ENCODE measurements at regions not wholly inside any gene's neighbourhood (a gene's known extent, or its start where the extent isn't known, plus 50 kb on each side); places are given as distances from the start of the nearest gene placed in this dataset.
"Not testable (repeated sequence)": the region's sequence is repeated elsewhere in the genome, so short reads cannot be mapped to it uniquely, and the experiment has no call there.

DNA sequence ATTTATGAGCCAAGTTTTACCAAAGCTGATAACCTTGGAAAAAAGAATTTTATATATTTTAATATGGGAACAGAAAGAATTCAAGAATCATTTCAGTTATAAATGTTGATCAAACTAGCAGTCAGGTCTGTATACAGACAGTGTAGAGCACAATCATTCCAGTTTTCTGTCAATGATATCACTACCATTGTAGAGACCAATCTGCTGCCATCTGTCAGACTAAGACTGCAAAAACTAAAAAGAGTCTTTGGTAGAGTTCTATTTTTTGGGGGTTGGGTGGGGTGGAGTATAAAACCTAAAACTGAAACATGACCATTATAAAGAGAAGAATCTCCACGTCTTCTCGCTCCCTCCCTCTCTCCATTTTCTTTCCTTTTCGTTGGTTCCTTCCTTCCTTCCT, 204.7 kb upstream of the UBE2E3 start:
- Histone ChIP-seq H3K27me3 (no peaks in the 10 kb centered on the region), H3K4me3 (no peak overlapping the region), H3K4me1 (ENCODE audit: low read depth) (no peaks in the 10 kb centered on the region), H3K36me3 (no peaks in the 10 kb centered on the region), H3K9me3 (ENCODE audit: low read depth) (no peaks in the 10 kb centered on the region), H3K27ac (no peak overlapping the region)
- TF ChIP-seq, protein P1, sequence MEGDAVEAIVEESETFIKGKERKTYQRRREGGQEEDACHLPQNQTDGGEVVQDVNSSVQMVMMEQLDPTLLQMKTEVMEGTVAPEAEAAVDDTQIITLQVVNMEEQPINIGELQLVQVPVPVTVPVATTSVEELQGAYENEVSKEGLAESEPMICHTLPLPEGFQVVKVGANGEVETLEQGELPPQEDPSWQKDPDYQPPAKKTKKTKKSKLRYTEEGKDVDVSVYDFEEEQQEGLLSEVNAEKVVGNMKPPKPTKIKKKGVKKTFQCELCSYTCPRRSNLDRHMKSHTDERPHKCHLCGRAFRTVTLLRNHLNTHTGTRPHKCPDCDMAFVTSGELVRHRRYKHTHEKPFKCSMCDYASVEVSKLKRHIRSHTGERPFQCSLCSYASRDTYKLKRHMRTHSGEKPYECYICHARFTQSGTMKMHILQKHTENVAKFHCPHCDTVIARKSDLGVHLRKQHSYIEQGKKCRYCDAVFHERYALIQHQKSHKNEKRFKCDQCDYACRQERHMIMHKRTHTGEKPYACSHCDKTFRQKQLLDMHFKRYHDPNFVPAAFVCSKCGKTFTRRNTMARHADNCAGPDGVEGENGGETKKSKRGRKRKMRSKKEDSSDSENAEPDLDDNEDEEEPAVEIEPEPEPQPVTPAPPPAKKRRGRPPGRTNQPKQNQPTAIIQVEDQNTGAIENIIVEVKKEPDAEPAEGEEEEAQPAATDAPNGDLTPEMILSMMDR (IDR thresholded peaks at IDR 0.05; ENCODE audit: low read depth, low read length), result no peak
- no peak for DNase-seq (ENCODE audit: low read depth in 1 of 2, low spot score in 1 of 2)

DNA sequence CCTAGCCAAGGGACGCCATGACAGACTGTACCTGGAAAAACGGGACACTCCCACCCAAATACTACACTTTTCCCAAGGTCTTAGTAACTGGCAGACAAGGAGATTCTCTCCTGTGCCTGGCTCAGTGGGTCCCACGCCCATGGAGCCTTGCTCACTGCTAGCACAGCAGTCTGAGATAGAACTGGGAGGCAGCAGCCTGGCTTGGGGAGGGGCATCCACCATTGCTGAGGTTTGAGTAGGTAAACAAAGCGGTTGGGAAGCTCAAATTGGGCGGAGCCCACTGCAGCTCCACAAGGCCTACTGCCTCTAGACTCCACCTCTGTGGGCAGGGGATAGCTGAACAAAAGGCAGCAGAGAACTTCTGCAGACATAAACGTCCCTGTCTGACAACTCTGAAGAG, 215.1 kb upstream of the UBE2E3 start:
- H3K36me3 ChIP-seq; H3K9me3 ChIP-seq (ENCODE audit: low read depth); H3K4me1 ChIP-seq (ENCODE audit: low read depth); DNase-seq (ENCODE audit: low read depth in 1 of 2, low spot score in 1 of 2); H3K27me3 ChIP-seq; H3K27ac ChIP-seq; H3K4me3 ChIP-seq: not testable (repeated sequence)

DNA sequence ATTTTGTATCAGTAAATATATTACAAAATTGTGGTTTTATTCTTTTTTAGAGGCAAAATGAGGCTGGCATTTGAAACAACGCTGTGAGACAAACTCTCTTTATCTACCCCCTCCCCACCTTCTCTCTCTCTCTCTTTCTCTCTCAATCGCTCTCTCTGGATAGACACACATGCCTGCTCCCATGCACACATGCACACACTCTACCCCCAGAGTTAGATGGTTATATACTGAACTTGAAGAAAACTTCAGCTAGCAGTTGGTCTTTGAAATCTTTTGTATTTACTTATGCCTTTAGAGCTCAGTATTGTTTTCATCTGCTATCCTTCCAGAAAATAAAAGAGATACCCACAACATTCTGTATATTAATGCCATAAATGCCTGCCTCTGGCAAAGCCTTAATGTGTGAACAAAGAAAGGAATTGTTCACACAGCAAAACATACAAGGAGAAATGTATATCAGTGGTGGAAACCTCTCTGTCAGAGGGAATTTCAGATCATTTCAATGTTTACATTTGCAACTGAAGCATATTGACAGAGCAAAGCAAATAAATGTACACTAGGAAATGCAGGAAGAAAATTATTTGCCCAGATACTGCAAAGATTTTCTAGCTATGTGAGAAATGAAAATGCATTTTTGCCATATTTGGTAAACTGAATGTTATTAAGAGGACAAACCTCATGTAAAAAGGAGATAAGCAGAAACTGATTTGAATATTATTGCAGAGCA, 217.0 kb upstream of the UBE2E3 start:
- Histone ChIP-seq H3K27me3 (no peaks in the 10 kb centered on the region), H3K27ac (no peak overlapping the region), H3K4me1 (ENCODE audit: low read depth) (no peaks in the 10 kb centered on the region), H3K9me3 (ENCODE audit: low read depth) (no peaks in the 10 kb centered on the region), H3K36me3 (no peaks in the 10 kb centered on the region), H3K4me3 (no peak overlapping the region)
- TF ChIP-seq, protein P1 (IDR thresholded peaks at IDR 0.05; ENCODE audit: low read depth, low read length), result no peak
- no peak for DNase-seq (ENCODE audit: low read depth in 1 of 2, low spot score in 1 of 2)

DNA sequence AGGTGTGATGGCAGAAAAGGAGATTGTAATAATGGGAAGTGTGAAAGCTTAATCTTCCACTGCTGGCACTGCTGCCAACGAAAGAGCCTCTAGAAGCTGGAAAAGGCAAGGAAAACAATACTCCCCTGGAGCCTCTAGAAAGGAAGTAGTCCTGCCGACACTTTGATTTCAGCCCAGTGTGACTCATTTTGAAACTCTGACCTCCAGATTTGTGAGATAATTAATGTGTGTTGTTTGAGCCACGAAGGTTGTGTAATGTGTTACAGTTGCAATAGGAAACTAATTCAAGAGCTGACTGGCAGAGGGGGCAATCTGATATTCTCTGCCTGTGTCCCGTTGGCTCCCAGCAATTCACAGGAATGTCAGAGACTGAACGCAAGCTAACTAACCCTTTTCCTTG, 219.2 kb upstream of the UBE2E3 start:
- Histone ChIP-seq H3K36me3 (no peaks in the 10 kb centered on the region), H3K9me3 (ENCODE audit: low read depth) (no peaks in the 10 kb centered on the region), H3K4me3 (no peak overlapping the region), H3K27me3 (no peaks in the 10 kb centered on the region), H3K27ac (no peak overlapping the region), H3K4me1 (ENCODE audit: low read depth) (no peaks in the 10 kb centered on the region)
- peak in 1 of 2 donors; percentile 81 for DNase-seq (ENCODE audit: low read depth in 1 of 2, low spot score in 1 of 2)
- TF ChIP-seq, protein P1 (IDR thresholded peaks at IDR 0.05; ENCODE audit: low read depth, low read length), result no peak

DNA sequence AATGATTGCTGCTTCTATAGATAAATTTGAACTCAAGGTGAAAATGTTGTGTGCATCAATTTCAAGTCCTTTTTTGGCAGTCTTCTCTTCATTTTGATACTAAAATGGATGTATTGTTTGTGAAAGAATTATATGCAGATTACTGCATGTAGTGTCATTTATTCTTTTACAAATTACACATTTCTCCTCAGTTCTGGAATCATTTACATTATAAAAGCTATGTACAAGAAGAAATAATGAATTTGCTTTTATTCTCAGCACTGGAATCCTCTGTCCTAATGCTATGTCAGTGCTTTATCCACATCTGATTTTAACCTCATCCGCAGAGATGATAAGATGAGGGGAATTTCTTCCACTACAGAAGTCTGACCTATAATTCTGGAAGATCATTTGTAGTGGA, 220.8 kb upstream of the UBE2E3 start:
- no peak overlapping the region for H3K4me3 ChIP-seq
- H3K36me3 ChIP-seq, result no peaks in the 10 kb centered on the region
- no peaks in the 10 kb centered on the region for H3K9me3 ChIP-seq (ENCODE audit: low read depth)
- no peak overlapping the region for H3K27ac ChIP-seq
- H3K4me1 ChIP-seq (ENCODE audit: low read depth), result no peaks in the 10 kb centered on the region
- TF ChIP-seq, protein P1 (IDR thresholded peaks at IDR 0.05; ENCODE audit: low read depth, low read length), result no peak
- no peak for DNase-seq (ENCODE audit: low read depth in 1 of 2, low spot score in 1 of 2)
- no peaks in the 10 kb centered on the region for H3K27me3 ChIP-seq

DNA sequence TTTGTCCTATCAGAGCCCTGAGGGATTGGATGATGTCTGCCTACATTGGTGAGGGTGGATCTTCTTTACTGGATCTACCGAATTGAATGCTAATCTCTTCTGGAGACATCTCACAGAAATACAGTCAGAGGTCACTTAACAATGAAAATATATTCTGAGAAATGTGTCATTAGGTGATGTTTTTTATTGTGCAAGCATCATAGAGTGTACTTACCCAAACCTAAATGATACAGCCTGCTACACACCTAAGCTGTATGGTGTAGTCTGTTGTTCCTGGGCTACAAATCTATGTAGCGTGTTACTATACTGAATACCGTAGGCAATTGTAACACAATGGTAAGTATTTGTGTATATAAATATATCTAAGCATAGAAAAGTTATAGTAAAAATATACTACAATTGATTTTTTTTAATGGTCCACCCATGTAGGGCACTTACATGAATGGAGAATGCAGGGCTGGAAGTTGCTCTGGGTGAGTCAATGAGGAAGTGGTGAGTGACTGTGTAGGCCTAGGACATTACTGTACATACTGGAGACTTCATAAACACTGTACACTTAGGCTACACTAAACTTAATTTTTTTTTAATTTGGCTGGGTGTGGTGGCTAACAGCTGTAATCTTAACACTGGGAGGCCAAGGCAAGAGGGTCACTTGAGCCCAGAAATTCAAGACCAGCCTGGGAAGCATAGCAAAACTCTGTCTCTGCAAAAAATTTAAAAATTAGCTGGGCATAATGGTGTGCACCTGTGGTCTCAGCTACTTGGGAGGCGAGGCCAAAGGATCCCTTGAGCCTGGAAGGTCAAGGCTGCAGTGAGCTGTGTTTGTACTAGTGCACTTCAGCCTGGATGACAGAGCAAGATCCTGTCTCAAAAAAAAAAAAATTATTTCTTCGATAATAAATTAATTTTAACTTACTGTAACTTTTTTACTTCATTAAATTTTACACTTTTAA, 226.3 kb upstream of the UBE2E3 start:
- no peak overlapping the region for H3K27ac ChIP-seq
- H3K9me3 ChIP-seq (ENCODE audit: low read depth), result no peaks in the 10 kb centered on the region
- H3K27me3 ChIP-seq, result no peaks in the 10 kb centered on the region
- H3K36me3 ChIP-seq, result no peaks in the 10 kb centered on the region
- no peak for DNase-seq (ENCODE audit: low read depth in 1 of 2, low spot score in 1 of 2)
- no peaks in the 10 kb centered on the region for H3K4me1 ChIP-seq (ENCODE audit: low read depth)
- H3K4me3 ChIP-seq, result no peak overlapping the region
- TF ChIP-seq, protein P1 (IDR thresholded peaks at IDR 0.05; ENCODE audit: low read depth, low read length), result no peak
